ENCODE measurements at regions not wholly inside any gene's neighbourhood (a gene's known extent, or its start where the extent isn't known, plus 50 kb on each side); places are given as distances from the start of the nearest gene placed in this dataset.

DNA sequence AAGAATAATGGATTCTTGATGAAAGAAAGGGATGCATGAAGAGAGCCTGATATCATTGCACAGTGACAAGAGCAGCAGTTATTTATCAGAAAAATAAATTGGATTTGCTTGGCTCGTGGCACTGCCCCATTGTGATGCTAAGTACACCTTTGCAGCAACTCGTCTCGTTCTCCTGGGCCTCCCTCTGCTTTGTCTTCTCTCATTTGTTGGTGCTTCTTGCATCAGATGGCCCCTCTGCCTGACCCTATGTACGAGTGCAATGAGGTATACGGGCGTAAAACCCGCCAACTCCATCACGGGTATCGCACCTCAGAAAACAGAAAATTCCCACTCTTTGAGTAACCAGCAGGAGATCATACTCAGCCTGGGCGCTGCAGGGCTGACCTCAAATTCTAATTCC lies 107.2 kb upstream of the C10orf90 start:
- TF ChIP-seq, protein P1, sequence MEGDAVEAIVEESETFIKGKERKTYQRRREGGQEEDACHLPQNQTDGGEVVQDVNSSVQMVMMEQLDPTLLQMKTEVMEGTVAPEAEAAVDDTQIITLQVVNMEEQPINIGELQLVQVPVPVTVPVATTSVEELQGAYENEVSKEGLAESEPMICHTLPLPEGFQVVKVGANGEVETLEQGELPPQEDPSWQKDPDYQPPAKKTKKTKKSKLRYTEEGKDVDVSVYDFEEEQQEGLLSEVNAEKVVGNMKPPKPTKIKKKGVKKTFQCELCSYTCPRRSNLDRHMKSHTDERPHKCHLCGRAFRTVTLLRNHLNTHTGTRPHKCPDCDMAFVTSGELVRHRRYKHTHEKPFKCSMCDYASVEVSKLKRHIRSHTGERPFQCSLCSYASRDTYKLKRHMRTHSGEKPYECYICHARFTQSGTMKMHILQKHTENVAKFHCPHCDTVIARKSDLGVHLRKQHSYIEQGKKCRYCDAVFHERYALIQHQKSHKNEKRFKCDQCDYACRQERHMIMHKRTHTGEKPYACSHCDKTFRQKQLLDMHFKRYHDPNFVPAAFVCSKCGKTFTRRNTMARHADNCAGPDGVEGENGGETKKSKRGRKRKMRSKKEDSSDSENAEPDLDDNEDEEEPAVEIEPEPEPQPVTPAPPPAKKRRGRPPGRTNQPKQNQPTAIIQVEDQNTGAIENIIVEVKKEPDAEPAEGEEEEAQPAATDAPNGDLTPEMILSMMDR (conservative IDR thresholded peaks at IDR 0.05 in 1 of 2, IDR thresholded peaks at IDR 0.05 in 1 of 2; ENCODE audit: low read depth in 1 of 2, low read length in 2 of 2): no peak
- no peak for TF ChIP-seq EZH2 (IDR thresholded peaks at IDR 0.05; ENCODE audit: low read length, missing control alignments)

All from fibroblast of lung (primary cell).